ENCODE measurements at regions not wholly inside any gene's neighbourhood (a gene's known extent, or its start where the extent isn't known, plus 50 kb on each side); places are given as distances from the start of the nearest gene placed in this dataset.

DNA sequence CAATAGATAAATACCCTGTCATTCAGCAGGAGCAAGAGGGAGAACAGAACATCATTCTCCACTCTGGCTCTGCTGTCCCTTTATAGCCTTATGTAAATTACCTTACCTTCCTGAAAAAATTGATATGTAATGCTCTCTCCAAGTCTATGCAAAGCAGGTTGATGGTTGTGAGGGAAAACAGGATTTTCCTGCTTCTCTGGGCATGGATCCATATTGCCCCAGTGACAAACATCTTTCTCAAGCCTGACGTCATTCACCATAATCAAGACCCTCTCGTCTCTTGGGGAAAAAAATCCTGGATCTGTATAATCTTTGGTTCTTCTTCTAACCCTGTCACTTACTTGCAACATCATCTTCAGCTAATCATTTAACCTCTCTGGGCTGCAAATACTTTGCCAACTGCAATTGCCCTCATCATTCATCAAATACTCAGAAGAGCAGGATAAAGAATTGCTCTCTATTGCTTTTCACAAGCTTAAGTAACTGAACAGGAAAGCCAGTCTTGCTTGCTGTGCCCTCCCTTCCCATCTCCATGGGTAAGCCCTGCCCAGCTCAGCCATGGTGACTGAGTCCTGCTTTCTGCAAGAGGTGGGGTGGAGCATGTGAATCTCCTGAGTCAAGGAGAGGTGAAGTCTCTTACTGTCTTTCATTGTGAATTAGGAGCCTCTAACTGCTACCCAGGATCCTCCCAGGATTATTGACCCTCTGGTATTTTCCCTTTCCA, 123.7 kb upstream of the KLF7 start:
- no peaks in the 10 kb centered on the region for H3K79me2 ChIP-seq
- H3K9ac ChIP-seq, result no peak overlapping the region
- no peaks in the 10 kb centered on the region for H3K27me3 ChIP-seq (ENCODE audit: control insufficient read depth, insufficient read depth, low read length)
- TF ChIP-seq, protein P1, sequence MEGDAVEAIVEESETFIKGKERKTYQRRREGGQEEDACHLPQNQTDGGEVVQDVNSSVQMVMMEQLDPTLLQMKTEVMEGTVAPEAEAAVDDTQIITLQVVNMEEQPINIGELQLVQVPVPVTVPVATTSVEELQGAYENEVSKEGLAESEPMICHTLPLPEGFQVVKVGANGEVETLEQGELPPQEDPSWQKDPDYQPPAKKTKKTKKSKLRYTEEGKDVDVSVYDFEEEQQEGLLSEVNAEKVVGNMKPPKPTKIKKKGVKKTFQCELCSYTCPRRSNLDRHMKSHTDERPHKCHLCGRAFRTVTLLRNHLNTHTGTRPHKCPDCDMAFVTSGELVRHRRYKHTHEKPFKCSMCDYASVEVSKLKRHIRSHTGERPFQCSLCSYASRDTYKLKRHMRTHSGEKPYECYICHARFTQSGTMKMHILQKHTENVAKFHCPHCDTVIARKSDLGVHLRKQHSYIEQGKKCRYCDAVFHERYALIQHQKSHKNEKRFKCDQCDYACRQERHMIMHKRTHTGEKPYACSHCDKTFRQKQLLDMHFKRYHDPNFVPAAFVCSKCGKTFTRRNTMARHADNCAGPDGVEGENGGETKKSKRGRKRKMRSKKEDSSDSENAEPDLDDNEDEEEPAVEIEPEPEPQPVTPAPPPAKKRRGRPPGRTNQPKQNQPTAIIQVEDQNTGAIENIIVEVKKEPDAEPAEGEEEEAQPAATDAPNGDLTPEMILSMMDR (IDR thresholded peaks at IDR 0.05), result no peak
- no peaks in the 10 kb centered on the region for H3K4me1 ChIP-seq
- H2AFZ ChIP-seq, result no peak overlapping the region
- no peak overlapping the region for H3K27ac ChIP-seq
- H3K9me3 ChIP-seq (ENCODE audit: control insufficient read depth, low read length), result no peaks in the 10 kb centered on the region
- H3K36me3 ChIP-seq (ENCODE audit: control insufficient read depth, insufficient read depth, low read length), result no peaks in the 10 kb centered on the region
- no peak overlapping the region for H3K4me2 ChIP-seq (ENCODE audit: low read length)
- no peak overlapping the region for H3K4me3 ChIP-seq (ENCODE audit: low read depth, low read length)

DNA sequence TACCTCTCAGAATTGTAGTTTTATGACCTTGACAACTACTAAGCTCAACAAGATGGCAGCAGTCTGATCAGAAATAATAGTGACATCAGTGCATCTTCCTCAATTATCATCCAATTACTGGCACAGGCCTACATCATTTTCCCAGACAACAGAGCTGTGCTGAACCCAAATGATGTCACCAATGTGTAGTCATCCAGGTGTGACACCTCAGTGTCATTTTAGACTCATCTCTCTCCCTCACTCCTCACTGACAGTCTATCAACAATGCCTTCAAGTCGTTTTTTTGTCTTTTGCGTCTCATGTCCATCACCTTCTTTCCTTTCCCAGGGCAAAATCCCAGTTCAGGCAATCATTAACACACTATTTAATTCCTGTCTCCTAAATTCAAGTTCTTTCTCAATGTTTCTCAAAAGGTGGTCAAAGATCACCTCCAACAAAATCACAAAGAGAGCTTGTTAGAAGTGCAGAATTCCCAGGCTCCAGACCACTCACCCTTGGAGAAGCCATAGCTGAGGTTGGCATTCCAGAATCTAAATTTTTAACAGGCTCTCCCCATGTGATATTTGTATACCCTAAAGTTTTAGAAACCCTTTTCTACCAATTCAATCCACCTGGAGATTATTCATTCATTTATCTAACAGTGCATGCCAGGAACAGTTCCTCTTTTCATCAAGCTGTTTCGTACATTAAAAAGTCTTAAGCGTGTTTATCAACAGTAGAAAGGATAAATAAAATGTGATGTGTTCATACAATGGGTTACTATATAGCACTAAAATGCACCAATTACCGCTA, 125.3 kb upstream of the KLF7 start:
- no peaks in the 10 kb centered on the region for H3K9me3 ChIP-seq (ENCODE audit: control insufficient read depth, low read length)
- no peaks in the 10 kb centered on the region for H3K36me3 ChIP-seq (ENCODE audit: control insufficient read depth, insufficient read depth, low read length)
- no peak overlapping the region for H2AFZ ChIP-seq
- no peak overlapping the region for H3K27ac ChIP-seq
- no peak overlapping the region for H3K4me2 ChIP-seq (ENCODE audit: low read length)
- TF ChIP-seq, protein P1 (IDR thresholded peaks at IDR 0.05), result no peak
- no peaks in the 10 kb centered on the region for H3K4me1 ChIP-seq
- H3K9ac ChIP-seq, result no peak overlapping the region
- H3K79me2 ChIP-seq, result no peaks in the 10 kb centered on the region
- H3K4me3 ChIP-seq (ENCODE audit: low read depth, low read length), result no peak overlapping the region
- no peaks in the 10 kb centered on the region for H3K27me3 ChIP-seq (ENCODE audit: control insufficient read depth, insufficient read depth, low read length)

DNA sequence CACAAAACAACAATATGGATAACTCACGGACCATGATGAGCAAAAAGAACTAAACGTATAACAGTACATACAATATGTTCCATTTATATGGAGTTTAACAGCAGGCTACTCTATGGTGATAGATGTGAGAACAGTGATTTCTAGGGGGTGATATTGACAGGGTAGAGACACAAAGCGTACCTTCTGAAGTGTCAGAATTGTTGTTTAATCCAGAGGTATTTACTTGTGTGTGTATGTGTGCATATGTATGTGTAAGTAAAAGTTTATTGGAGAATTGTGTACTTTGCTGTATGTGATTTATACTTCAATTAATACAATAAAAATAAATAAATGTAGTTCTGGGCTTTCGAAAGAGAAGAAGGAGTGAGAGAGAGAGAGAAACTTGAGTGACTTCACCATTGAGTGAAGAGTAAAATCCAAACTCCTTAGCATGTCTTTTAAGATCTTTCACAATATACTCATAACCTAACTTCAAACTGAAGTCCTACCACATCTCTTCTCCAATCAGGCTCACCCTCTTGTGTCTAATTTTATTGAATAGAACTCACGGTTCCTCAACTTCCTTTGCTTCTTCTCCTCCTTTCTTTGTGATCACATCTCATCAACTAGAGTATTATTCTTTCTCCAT, 126.0 kb upstream of the KLF7 start:
- Histone ChIP-seq H3K4me1 (no peaks in the 10 kb centered on the region), H3K36me3 (ENCODE audit: control insufficient read depth, insufficient read depth, low read length) (no peaks in the 10 kb centered on the region), H3K27ac (no peak overlapping the region), H2AFZ (no peak overlapping the region), H3K9ac (no peak overlapping the region), H3K9me3 (ENCODE audit: control insufficient read depth, low read length) (no peaks in the 10 kb centered on the region), H3K4me2 (ENCODE audit: low read length) (no peak overlapping the region), H3K79me2 (no peaks in the 10 kb centered on the region), H3K4me3 (ENCODE audit: low read depth, low read length) (no peak overlapping the region), H3K27me3 (ENCODE audit: control insufficient read depth, insufficient read depth, low read length) (no peaks in the 10 kb centered on the region)
- TF ChIP-seq, protein P1 (IDR thresholded peaks at IDR 0.05), result no peak

DNA sequence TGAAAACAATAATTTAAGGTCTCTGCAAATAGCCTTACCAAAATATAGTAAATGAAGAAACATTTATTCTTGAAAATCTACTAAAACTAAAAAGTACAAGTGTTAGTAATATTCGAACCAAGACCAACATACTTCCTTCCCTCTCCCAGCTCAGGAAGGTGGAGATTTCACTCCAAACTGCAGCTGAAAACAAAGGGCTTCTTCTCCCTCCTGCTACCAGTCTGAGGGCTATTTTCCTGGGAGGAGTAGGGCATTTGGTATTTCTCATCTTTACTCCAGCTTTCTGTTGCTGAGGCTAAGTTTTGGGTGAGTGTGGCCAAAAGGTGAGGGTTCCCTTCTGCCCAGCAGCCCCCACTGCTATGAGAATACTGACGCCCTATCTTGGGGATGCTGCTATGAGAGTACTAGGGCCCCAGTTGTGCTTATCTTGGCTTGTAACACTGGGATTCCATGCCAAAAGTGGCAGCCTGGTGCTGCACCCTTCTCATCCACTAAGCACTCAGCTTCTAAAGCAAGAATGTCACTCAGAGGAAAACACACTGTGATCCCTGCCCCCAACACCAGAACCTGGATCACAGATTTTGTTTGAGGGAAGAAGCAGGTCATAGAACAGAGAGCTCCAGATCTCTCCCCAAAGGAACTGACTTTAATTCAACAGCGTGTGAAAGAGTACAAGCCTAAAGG, 130.7 kb upstream of the KLF7 start:
- Histone ChIP-seq H2AFZ (no peak overlapping the region), H3K4me3 (ENCODE audit: low read depth, low read length) (no peak overlapping the region), H3K36me3 (ENCODE audit: control insufficient read depth, insufficient read depth, low read length) (no peaks in the 10 kb centered on the region), H3K4me1 (no peaks in the 10 kb centered on the region), H3K27ac (no peak overlapping the region), H3K9me3 (ENCODE audit: control insufficient read depth, low read length) (no peaks in the 10 kb centered on the region), H3K4me2 (ENCODE audit: low read length) (no peak overlapping the region), H3K27me3 (ENCODE audit: control insufficient read depth, insufficient read depth, low read length) (no peaks in the 10 kb centered on the region), H3K79me2 (no peaks in the 10 kb centered on the region), H3K9ac (no peak overlapping the region)
- TF ChIP-seq, protein P1 (IDR thresholded peaks at IDR 0.05), result no peak

All from parathyroid adenoma (tissue), 2 donors.